Body of pancreas (tissue), 4 donors: ENCODE measurements at regions not wholly inside any gene's neighbourhood (a gene's known extent, or its start where the extent isn't known, plus 50 kb on each side); places are given as distances from the start of the nearest gene placed in this dataset.

ENCODE experiments used
- ATAC-seq: fragments of 150-250 bp; one replicate; pipeline ENCODE4 v1.9.1; 2016
- DNase-seq, 4 donors: peaks; one replicate each; pipeline ENCODE4 v3.0.0-alpha.2; 2019
- H3K27ac ChIP-seq, 4 donors: fragments of 200-600 bp; sonication (generic); 1 replicate in 3 of 4; 2 replicates in 1 of 4; pipeline versions ENCODE4 v1.5.1 to v1.6.1; 2016 to 2019; ENCODE audit warnings: mild to moderate bottlenecking in 1 of 4, mixed read lengths in 1 of 4, moderate library complexity in 1 of 4
- H3K27me3 ChIP-seq, 2 donors: fragments of 200-600 bp; sonication (generic); one replicate each; pipeline ENCODE4 v1.6.0; 2016; ENCODE audit warnings: mild to moderate bottlenecking in 1 of 2
- H3K36me3 ChIP-seq, 2 donors: fragments of 200-600 bp; sonication (generic); replicated peaks in 1 of 2; 2 replicates each; pipeline ENCODE4 v1.5.1; 2016; ENCODE audit warnings: low read depth in 2 of 2; ENCODE audit not compliant: insufficient read depth in 1 of 2
- H3K4me1 ChIP-seq: fragments of 200-600 bp; sonication (generic); one replicate; pipeline ENCODE4 v1.6.0; 2016
- H3K4me3 ChIP-seq, 2 donors: fragments of 200-600 bp; sonication (generic); 1 replicate in 1 of 2; 2 replicates in 1 of 2; pipeline ENCODE4 v1.5.1; 2016 to 2019
- H3K9me3 ChIP-seq, 3 donors: fragments of 200-600 bp; sonication (generic); 1 replicate in 2 of 3; 2 replicates in 1 of 3; pipeline ENCODE4 v1.5.1; 2016
- CTCF ChIP-seq, 7 experiments: fragments of 450-650 bp in 4 of 7; fragments of 200-600 bp in 3 of 7; sonication (generic) in 3 of 7; IDR thresholded peaks; one replicate each; pipeline ENCODE4 v1.5.1; 2016 to 2019; ENCODE audit warnings: antibody characterized with exemption in 7 of 7
- POLR2A ChIP-seq, 3 donors: fragments of 450-650 bp; IDR thresholded peaks; one replicate each; pipeline ENCODE4 v1.6.1; 2016; ENCODE audit warnings: antibody characterized with exemption in 3 of 3, mild to moderate bottlenecking in 2 of 3
- WGBS, 2 donors: methylation state at CpG; one replicate each; pipeline ENCODE4 v1.1.5; 2017; 5-methylcytosine and 5-hydroxymethylcytosine counted together
- intact Hi-C: fragments of 100-400 bp; cut with DNase I; formaldehyde crosslinking; loops from one replicate; pipeline ENCODE4 v1.15.1; 2023

GRCh38 chr5:4204276-4205141 is 608.9 kb downstream of the IRX1 start:
- TF ChIP-seq POLR2A (IDR thresholded peaks at IDR 0.05), result no peak
- TF ChIP-seq CTCF (IDR thresholded peaks at IDR 0.05), result no peak
- DNase-seq (no peak), ATAC-seq (no peak)
- 47 to 49% methylated on average over 11 of the region's 11 CpGs for WGBS, 2 donors
- Histone ChIP-seq H3K36me3 (no peaks in the 10 kb centered on the region), H3K9me3 (no peaks in the 10 kb centered on the region), H3K27ac (no peak overlapping the region), H3K27me3 (no peaks in the 10 kb centered on the region), H3K4me1 (no peaks in the 10 kb centered on the region), H3K4me3 (no peak overlapping the region)
- intact Hi-C loops, result no loop called here

DNA sequence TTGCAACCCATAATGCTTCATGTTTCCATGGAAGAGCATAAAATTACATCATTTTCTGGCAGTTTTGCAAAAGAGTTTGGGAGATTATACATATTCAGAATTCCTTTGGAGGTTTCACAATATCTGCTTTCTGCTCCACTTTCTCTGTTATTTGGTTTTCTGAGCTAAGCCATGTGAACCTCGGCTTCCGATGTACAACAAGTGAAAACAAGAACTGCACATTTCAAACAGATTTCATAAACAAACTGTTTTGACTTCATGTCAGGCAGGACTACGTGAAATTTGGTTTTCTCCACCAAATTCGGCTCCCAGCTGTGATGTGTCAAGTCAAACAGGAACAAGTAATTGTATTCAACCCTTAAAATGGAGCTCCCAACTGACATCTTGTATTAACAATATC is 609.8 kb downstream of the IRX1 start:
- Histone ChIP-seq H3K9me3 (no peaks in the 10 kb centered on the region), H3K27ac (no peak overlapping the region), H3K27me3 (no peaks in the 10 kb centered on the region), H3K36me3 (no peaks in the 10 kb centered on the region), H3K4me3 (no peak overlapping the region), H3K4me1 (no peaks in the 10 kb centered on the region)
- TF ChIP-seq POLR2A (IDR thresholded peaks at IDR 0.05) (no peak), CTCF (IDR thresholded peaks at IDR 0.05) (no peak)
- intact Hi-C loops, result no loop called here
- peak; percentile 30 for ATAC-seq
- no peak for DNase-seq
- WGBS, 2 donors, result 36 to 42% methylated on average over 4 of the region's 4 CpGs

DNA sequence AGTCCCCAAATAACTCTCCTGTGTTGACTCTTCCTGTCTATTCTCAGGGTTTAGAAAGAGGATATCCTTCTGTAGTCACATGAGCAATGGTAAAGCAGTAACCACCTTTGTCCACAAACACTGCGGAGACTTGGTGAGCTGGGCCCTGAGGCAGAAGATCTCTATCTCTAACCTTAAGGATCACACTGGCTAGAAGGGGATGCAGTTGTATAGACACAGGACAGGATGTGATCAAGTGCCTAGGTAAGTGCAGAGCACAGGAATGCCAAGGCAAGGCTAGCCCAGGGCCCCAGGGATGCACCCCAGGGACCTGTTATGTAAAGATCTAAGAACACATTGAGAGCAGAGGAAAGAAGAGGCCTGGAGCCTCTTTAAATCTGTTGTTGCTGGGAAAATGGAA is 610.5 kb downstream of the IRX1 start:
- 48 to 63% methylated on average over 1 of the region's 1 CpG for WGBS, 2 donors
- H3K27ac ChIP-seq, result no peak overlapping the region
- H3K9me3 ChIP-seq, result no peaks in the 10 kb centered on the region
- intact Hi-C loops, result no loop called here
- no peaks in the 10 kb centered on the region for H3K36me3 ChIP-seq
- TF ChIP-seq POLR2A (IDR thresholded peaks at IDR 0.05), result no peak
- no peak for TF ChIP-seq CTCF (IDR thresholded peaks at IDR 0.05)
- DNase-seq (no peak), ATAC-seq (no peak)
- H3K27me3 ChIP-seq, result no peaks in the 10 kb centered on the region
- H3K4me1 ChIP-seq, result no peaks in the 10 kb centered on the region
- no peak overlapping the region for H3K4me3 ChIP-seq

DNA sequence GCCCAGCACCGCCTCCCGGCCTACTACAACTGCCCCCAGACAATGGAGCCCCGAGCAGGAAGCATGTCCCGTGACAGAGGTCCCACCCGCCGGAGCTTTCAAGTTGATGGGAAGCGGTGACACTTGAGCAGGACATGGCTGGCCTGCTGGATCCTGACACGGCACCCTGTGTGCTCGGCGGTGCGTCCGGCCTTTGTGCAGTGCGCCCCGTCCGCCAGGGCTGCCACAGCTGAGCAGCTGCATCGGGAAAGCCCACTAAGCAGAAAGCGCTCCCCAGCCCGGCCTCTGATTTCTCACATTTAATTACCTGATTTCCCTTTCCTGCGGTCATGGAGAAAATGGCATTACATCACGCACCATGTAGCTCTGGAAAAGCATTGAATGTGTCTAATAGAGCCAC is 611.9 kb downstream of the IRX1 start:
- Histone ChIP-seq H3K9me3 (no peaks in the 10 kb centered on the region), H3K4me3 (no peak overlapping the region), H3K4me1 (no peaks in the 10 kb centered on the region), H3K27me3 (no peaks in the 10 kb centered on the region), H3K36me3 (no peaks in the 10 kb centered on the region), H3K27ac (no peak overlapping the region)
- WGBS, 2 donors, result 70 to 77% methylated on average over 12 to 20 of the region's 20 CpGs
- TF ChIP-seq POLR2A (IDR thresholded peaks at IDR 0.05) (no peak), CTCF (IDR thresholded peaks at IDR 0.05) (no peak)
- ATAC-seq (no peak), DNase-seq (no peak)
- intact Hi-C loops, result no loop called here

- no peak overlapping the region for H3K27ac ChIP-seq
- ATAC-seq (no peak), DNase-seq (no peak)
- intact Hi-C loops, result no loop called here
- TF ChIP-seq CTCF (IDR thresholded peaks at IDR 0.05), result no peak
- no peak for TF ChIP-seq POLR2A (IDR thresholded peaks at IDR 0.05)
- H3K27me3 ChIP-seq, result no peaks in the 10 kb centered on the region
- no peaks in the 10 kb centered on the region for H3K4me1 ChIP-seq
- no peaks in the 10 kb centered on the region for H3K36me3 ChIP-seq
- no peaks in the 10 kb centered on the region for H3K9me3 ChIP-seq
- H3K4me3 ChIP-seq, result no peak overlapping the region
- 55% methylated on average over 2 of the region's 2 CpGs for WGBS, 2 donors
Observed at GRCh38 chr5:4208537-4208936, 612.9 kb downstream of the IRX1 start.
